Small intestine (tissue), 7 donors: ENCODE measurements at regions not wholly inside any gene's neighbourhood (a gene's known extent, or its start where the extent isn't known, plus 50 kb on each side); places are given as distances from the start of the nearest gene placed in this dataset.
A peak's percentile ranks its signal among the peaks of the same experiment; 100 is the strongest.

Experiments
- DNase-seq, 2 donors: peaks; one replicate each; pipeline versions ENCODE4 v3.0.0 to v3.0.0-alpha.2; 2013
- FAIRE-seq: peaks from 2 replicates; lab custom pipeline; 2012; peaks lifted over from hg19 to GRCh38; lab: Jason Lieb, UNC
- H3K27ac ChIP-seq, 3 donors: one replicate each; pipeline ENCODE4 v1.5.1; 2013; ENCODE audit warnings: low read length in 2 of 3, mild to moderate bottlenecking in 2 of 3, control low read depth in 1 of 3, inconsistent platforms in 1 of 3, low read depth in 1 of 3, moderate library complexity in 1 of 3
- H3K27me3 ChIP-seq, 3 donors: one replicate each; pipeline ENCODE4 v1.6.1; 2013; ENCODE audit warnings: low read length in 3 of 3, inconsistent platforms in 1 of 3; ENCODE audit not compliant: control insufficient read depth in 3 of 3, insufficient read depth in 3 of 3
- H3K36me3 ChIP-seq, 3 donors: one replicate each; pipeline ENCODE4 v1.6.1; 2013; ENCODE audit warnings: low read length in 3 of 3, inconsistent platforms in 1 of 3, low read depth in 1 of 3, mild to moderate bottlenecking in 1 of 3, moderate library complexity in 1 of 3; ENCODE audit not compliant: control insufficient read depth in 3 of 3, insufficient read depth in 2 of 3
- H3K4me1 ChIP-seq, 3 donors: one replicate each; pipeline ENCODE4 v1.6.1; 2013; ENCODE audit warnings: low read length in 2 of 3, inconsistent platforms in 1 of 3, low read depth in 1 of 3, mild to moderate bottlenecking in 1 of 3, moderate library complexity in 1 of 3; ENCODE audit not compliant: control insufficient read depth in 3 of 3, insufficient read depth in 2 of 3
- H3K4me3 ChIP-seq, 3 donors: one replicate each; pipeline ENCODE4 v1.5.1; 2013; ENCODE audit warnings: low read length in 3 of 3, control low read depth in 1 of 3, inconsistent platforms in 1 of 3, low read depth in 1 of 3, mild to moderate bottlenecking in 1 of 3, moderate library complexity in 1 of 3
- H3K9me3 ChIP-seq, 2 donors: one replicate each; pipeline ENCODE4 v1.6.1; 2013; ENCODE audit warnings: low read depth in 1 of 2, low read length in 1 of 2; ENCODE audit not compliant: control insufficient read depth in 2 of 2, insufficient read depth in 1 of 2
- WGBS, 3 donors: extraction: QIAGEN DNeasy Blood & Tissue Kit; methylation state at CpG; one replicate each; pipeline ENCODE4 v1.1.7; 2013; 5-methylcytosine and 5-hydroxymethylcytosine counted together
- donor health status: healthy with polysubstance abuse.
- donor health status: control.
- donor health status: control.
- donor health status: Bipolar disorder and iron deficiency.
- donor health status: healthy.

DNA sequence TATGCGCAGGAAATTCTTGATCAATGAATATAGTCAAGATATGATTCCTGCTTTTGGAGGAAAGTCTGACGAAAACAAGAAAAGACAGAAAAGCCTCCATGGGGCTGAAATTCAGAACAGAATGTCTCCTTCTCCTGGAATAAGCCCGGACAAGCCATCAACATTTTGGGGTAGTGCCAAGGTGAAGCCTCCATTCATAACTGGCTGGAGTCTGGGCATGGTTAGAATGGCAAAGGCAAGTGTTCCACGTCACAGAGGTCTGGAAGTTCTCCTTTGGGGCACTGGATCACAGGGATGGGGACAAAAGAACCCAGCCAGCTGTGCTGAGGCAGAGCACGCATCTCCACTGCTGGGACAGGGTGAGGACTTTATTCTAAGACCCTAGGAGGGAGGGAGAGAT is 505.7 kb downstream of the CMPK2 start:
- no peak for DNase-seq
- 63 to 91% (median 77%) methylated on average over 5 of the region's 5 CpGs for WGBS, 3 donors
- Histone ChIP-seq H3K9me3 (no peaks in the 10 kb centered on the region), H3K27ac (no peak overlapping the region), H3K4me1 (no peaks in the 10 kb centered on the region), H3K27me3 (no peaks in the 10 kb centered on the region), H3K36me3 (no peaks in the 10 kb centered on the region), H3K4me3 (no peak overlapping the region)
- FAIRE-seq, result no peak

DNA sequence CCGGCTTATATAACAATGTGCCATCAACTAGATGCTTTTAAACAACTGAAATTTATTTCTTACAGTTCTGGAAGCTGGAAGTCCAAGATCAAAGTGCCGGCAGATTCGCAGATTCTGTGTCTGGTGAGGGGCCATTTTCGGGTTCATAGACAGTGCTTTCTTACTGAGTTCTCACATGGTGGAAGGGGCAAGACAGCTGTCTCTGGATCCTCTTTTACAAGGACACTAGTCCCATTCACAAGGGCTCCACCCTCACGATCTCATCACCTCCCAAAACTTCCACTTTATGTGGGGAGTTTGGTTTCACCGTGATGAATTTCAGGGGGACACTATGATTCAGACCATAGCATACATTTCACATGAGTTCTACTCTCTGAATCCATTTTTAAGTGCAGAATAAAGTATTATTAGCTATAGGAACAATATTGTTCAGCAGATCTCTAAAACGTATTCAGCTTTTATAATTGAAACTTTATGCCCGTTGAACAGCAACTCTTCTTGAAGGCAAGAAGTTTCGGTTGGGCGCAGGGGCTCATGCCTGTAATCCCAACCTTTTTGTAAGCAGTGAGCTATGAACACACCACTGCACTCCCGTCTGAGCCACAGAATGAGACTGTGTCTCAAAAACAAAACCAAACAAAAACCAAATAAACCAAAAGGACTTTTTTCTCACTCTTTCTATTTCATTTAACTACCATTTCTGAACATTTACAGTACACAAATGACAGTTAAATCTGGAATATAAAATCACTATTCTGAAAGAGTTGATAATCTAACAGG is 502.8 kb downstream of the CMPK2 start:
- Histone ChIP-seq H3K27ac (no peak overlapping the region), H3K4me3 (no peak overlapping the region), H3K27me3 (no peaks in the 10 kb centered on the region), H3K36me3 (no peaks in the 10 kb centered on the region), H3K4me1 (no peaks in the 10 kb centered on the region), H3K9me3 (no peaks in the 10 kb centered on the region)
- FAIRE-seq (no peak), DNase-seq (no peak)
- 78 to 88% (median 82%) methylated on average over 11 of the region's 11 CpGs for WGBS, 3 donors

DNA sequence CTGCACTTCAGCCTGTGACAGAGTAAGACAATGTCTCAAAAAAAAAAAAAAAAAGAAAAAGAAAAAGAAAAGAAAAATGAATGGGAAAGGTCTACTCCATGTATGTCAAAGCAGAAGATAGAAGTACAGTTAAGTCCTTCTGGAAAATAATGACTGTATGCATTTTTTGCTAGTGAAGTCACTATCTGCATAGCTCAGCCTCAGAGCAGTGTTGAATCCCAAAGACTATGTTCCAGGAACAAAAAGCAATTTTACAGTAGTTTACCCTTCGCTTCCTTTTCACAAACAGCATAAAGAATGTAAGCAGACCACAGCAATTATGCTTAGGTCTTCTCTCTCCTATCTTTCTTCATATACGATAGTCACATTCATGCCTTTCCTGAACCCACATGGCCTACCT is 497.4 kb downstream of the CMPK2 start:
- Histone ChIP-seq H3K4me3 (no peak overlapping the region), H3K27me3 (no peaks in the 10 kb centered on the region), H3K9me3 (no peaks in the 10 kb centered on the region), H3K27ac (no peak overlapping the region), H3K36me3 (no peaks in the 10 kb centered on the region), H3K4me1 (peaks cover 0 to 17% (median 2%) of the 10 kb centered on the region in 3 donors)
- DNase-seq (no peak), FAIRE-seq (no peak)
- 67 to 83% (median 81%) methylated on average over 2 of the region's 2 CpGs for WGBS, 3 donors

DNA sequence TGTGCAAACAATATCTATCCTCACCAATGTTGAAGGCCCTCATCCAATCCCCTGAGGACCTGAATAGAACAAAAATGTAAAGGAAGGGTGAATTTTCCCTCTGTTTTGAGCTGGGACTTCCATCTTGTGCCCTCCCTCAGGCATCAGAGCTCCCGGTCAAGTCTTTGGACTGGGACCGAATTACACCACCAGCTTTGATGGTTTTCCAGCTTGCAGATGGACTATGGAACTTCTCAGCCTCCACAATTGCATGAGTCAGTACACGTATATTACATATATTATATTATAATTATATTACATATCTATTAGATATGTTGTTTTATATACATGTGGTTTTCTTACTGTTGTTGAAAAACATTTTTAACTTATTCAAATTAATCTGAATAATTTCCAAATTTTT is 496.4 kb downstream of the CMPK2 start:
- H3K27me3 ChIP-seq, result no peaks in the 10 kb centered on the region
- WGBS, 3 donors, result 30 to 65% (median 54%) methylated on average over 3 of the region's 3 CpGs
- no peak overlapping the region for H3K4me3 ChIP-seq
- peaks cover 0 to 19% (median 2%) of the 10 kb centered on the region in 3 donors for H3K4me1 ChIP-seq
- FAIRE-seq (no peak), DNase-seq (peak in 1 of 2 donors; percentile 83)
- H3K36me3 ChIP-seq, result no peaks in the 10 kb centered on the region
- no peak overlapping the region for H3K27ac ChIP-seq
- no peaks in the 10 kb centered on the region for H3K9me3 ChIP-seq

DNA sequence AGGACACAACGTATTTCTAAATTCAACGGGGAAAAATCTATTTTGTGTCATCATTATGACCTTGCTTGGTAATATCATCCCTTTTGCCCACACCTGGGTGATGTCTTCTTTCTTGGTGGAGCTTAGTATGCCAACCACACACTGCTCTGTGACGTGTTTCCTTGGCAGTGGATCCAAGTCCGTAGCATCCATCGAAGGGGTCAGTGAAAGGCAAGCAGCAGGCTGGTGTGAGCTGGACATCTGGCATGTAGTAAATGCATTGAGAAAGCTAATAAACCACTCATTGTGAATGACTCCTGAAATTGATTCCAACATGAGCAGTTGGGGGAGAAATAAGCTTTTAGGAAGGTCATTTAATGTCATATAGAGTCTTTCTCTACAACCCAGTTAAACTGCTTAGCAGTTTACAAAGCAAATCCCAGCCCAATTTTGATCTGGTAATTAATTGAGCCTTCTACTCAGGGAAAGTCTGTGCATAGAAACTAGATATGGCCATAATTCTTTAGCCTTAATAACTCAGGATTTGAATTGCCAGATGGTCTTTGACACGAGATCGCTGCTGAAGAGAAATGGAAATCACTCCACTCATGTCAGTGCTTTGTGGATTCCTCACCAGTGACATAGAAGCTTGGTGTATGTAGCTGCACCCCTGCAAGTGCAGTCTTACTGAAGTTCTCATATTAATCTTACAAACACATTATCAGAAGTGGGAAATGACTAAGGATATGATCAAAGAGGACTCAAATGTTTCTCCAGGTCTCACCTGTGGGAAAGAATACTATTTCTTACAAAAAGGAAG is 494.8 kb downstream of the CMPK2 start:
- H3K36me3 ChIP-seq, result no peaks in the 10 kb centered on the region
- FAIRE-seq (no peak), DNase-seq (peak in 1 of 2 donors; percentile 10)
- peaks cover 0 to 3% of the 10 kb centered on the region in 2 donors for H3K9me3 ChIP-seq
- no peak overlapping the region for H3K4me3 ChIP-seq
- peak overlapping the region in 2 of 3 donors; percentile 8 to 39 for H3K27ac ChIP-seq
- no peaks in the 10 kb centered on the region for H3K27me3 ChIP-seq
- WGBS, 3 donors, result 75 to 82% (median 75%) methylated on average over 7 of the region's 7 CpGs
- peaks cover 0 to 19% (median 2%) of the 10 kb centered on the region in 3 donors for H3K4me1 ChIP-seq

DNA sequence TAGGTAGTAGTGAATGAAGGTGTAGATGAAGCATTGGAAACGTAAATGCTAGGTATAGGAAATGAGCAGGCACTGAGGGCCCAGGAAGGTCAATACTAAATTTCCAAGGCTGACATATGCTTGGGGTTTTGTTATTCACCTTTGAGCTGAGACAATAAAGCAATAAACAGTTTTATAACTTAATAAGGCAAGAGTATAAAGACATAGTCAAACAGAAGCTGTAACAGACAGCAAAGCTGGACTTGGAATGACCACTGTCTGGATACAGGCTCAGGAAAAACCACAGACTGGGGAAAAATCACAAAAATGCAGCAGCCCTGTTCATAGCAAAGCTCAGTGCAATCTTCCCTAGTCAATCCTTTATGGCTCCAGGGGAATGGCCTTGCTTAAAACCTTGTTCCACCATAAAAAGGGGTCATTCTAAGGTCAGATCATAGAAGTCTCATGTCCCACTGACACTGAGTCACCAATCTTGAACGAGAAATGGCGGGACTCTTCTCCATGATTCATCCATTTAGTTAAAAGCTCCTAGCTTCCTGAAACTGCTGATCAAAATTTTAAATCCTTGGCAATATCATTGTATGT is 493.3 kb downstream of the CMPK2 start:
- H3K4me3 ChIP-seq, result no peak overlapping the region
- peaks cover 0 to 3% of the 10 kb centered on the region in 2 donors for H3K9me3 ChIP-seq
- no peaks in the 10 kb centered on the region for H3K27me3 ChIP-seq
- peaks cover 0 to 19% (median 2%) of the 10 kb centered on the region in 3 donors for H3K4me1 ChIP-seq
- 19 to 45% (median 28%) methylated on average over 3 of the region's 3 CpGs for WGBS, 3 donors
- FAIRE-seq (peak; percentile 81), DNase-seq (peak; percentile 87 to 91)
- no peaks in the 10 kb centered on the region for H3K36me3 ChIP-seq
- H3K27ac ChIP-seq, result peak overlapping the region in 2 of 3 donors; percentile 61 to 74

DNA sequence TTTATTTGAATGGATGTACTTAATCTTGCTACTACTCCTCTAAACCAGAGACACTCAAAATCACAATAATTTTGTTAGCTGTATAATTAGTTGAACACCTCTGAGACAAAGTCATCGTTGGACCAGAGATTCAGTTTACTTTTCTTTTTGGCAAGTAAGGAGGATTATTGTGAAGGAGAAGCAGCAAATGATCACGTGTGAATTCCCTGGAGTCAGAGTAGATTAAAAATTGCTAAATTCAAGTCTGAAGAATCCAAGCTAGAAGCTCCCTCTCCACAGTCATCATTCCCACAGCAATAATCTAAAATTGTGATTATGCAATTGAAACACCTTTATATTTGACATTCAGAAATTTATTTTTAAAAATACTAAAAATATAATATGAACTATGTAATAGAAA is 484.4 kb downstream of the CMPK2 start:
- FAIRE-seq, result no peak

DNA sequence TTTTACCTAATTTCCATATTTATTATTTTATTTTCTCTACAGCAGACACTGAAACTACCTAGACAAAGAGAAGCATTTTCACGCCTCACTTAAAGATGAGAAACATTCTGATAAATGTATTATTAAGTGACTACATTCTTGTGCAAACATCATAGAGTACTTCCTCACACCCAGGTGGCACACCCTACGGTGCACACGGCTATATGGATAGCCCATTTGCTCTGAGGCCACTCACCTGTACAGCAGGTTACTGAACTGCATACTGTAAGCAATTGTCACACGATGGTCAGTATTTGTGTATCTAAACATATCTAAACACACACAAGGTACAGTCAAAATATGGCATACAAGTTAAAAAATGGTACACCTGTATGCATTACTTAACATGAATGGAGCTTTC is 481.4 kb downstream of the CMPK2 start:
- peaks cover 0 to 2% (median 0%) of the 10 kb centered on the region in 3 donors for H3K27me3 ChIP-seq
- H3K4me1 ChIP-seq, result no peaks in the 10 kb centered on the region
- peak; percentile 24 to 30 for DNase-seq
- H3K27ac ChIP-seq, result no peak overlapping the region
- H3K9me3 ChIP-seq, result no peaks in the 10 kb centered on the region
- FAIRE-seq, result no peak
- no peaks in the 10 kb centered on the region for H3K36me3 ChIP-seq
- 22 to 62% (median 41%) methylated on average over 4 of the region's 4 CpGs for WGBS, 3 donors
- no peak overlapping the region for H3K4me3 ChIP-seq

More for the DNA sequence above, 484.4 kb downstream of the CMPK2 start:
- H3K9me3 ChIP-seq, result no peaks in the 10 kb centered on the region
- DNase-seq, result no peak
- no peak overlapping the region for H3K4me3 ChIP-seq
- H3K36me3 ChIP-seq, result no peaks in the 10 kb centered on the region
- H3K27ac ChIP-seq, result no peak overlapping the region
- peaks cover 0 to 2% (median 0%) of the 10 kb centered on the region in 3 donors for H3K27me3 ChIP-seq
- H3K4me1 ChIP-seq, result no peaks in the 10 kb centered on the region
- WGBS, 3 donors, result 53 to 59% (median 58%) methylated on average over 2 of the region's 2 CpGs
